NCI-H1436 treated with DMSO at 0.1 percent for 48 hours (cell line): ENCODE measurements at regions not wholly inside any gene's neighbourhood (a gene's known extent, or its start where the extent isn't known, plus 50 kb on each side); places are given as distances from the start of the nearest gene placed in this dataset.
A peak's percentile ranks its signal among the peaks of the same experiment; 100 is the strongest.

Source experiments
- DNase-seq: peaks from one replicate; lab custom pipeline; 2025; lab: John Stamatoyannopoulos, UW

DNA sequence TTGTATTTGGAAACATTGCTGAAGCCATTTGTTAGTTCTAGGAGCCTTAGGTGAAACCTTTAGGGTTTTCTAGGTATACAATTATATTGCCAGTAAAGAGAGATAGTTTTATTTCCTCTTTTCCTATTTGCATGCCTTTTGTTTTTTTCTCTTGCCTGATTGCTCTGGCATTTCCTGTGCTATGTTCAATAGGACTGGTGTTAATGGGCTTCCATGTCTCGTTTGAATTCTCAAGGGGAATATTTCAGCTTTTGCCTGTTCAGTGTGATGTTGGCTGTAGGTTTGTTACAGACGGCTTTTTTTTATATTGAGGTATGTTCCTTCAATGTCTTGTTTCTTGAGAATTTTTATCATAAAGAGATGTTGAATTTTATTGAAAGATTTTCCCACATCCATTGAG is 1054.9 kb upstream of the NXPH2 start:
- DNase-seq = no peak

- DNase-seq = no peak
Observed at GRCh38 chr2:139828011-139828410, 1047.8 kb upstream of the NXPH2 start.

DNA sequence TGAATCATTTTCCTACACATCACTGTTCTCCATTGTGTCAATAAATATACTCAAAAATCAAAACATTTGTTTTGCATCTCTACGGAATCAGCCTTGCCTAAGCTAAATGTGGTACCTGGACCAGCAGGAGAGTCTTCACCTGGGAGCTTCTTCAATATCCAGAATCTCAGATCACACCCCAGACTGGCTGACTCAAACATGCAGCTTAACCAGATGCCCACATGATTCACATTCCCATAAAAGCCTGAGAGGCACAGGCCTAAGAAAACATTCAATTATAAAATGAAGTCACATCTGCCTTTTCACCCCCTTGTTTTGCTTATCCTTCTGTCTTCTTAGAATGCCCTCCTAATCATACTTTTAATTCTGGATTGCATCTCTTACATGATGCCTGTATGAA is 1045.5 kb upstream of the NXPH2 start:
- DNase-seq = no peak

DNA sequence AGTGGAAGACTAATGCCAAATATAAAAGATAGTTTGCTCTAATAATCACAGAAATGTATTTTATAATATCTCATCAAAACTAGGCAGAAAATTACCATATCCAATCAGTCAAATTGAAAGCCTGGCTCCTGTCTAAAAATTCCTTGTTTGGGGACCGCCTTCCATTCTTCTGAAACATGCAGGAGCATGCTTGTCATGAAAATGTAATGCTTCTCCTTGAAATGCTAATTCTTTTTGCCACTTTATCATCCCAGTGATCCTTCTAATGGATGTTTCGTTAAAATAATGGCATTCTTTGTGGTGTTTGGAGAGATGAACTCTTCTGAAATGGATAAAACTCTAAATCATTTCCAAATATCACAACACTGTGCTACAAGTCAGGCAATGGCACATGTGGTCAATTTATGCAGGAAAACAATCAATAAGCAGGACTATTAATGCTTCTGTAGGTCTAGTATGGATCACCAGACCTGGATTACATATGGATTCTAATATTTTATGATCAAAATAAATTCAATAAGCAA is 1039.1 kb upstream of the NXPH2 start:
- no peak for DNase-seq

DNA sequence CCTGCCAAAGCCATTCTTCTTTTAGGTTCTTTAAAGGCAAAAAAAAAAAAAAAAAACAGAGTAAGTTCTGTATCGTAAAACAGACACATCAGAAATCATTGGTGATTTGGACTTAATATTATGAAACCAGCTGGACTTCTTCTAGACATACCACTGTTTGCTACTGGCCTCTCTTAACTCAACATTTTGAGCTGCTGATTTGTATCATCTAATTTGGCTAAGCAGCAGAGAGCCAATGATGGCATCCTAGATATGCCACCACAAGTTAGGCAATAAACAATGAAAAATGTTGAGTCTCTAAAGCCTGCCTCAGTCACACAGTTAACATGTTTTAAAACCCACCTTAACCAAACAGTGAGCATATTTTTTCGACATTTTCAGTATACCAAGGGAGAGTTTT is 1034.3 kb upstream of the NXPH2 start:
- no peak for DNase-seq

DNA sequence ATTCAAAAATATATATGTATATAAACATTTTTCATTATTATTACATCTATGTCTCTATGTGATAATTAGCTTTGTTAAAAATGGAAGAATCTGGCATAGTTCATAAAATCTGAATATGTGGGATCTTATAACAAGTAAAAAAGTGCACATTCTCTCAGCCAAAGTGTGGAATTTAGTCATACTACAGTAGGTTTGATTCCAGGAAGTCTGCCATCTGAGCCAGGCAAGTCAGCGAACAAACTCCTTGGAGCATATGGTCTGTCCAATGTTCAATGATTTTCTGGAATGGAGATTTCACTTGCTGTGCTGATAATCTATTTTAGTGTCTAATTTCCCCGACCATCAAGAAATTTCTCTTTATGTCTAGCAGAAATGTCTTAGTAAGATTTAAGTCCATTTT is 1033.2 kb upstream of the NXPH2 start:
- DNase-seq = no peak

DNA sequence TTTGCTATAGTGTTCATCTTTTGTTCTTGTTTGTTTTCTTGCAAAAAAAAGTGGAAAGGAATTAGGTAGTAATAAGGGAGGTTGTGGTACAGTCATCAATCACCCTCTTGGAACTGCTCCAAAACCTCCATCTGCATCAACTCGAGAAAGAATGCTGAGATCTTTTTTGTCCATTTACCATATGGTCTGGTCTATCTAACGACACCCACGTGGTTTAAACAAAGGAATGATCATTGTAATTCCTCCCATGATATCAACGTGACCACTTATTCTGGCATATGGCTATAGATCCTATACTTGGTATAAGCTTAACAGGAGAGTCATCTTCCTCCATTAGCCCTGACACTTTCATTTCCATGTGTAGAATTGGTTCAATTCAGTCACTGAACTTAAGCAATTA is 1025.3 kb upstream of the NXPH2 start:
- peak; percentile 16 for DNase-seq

DNA sequence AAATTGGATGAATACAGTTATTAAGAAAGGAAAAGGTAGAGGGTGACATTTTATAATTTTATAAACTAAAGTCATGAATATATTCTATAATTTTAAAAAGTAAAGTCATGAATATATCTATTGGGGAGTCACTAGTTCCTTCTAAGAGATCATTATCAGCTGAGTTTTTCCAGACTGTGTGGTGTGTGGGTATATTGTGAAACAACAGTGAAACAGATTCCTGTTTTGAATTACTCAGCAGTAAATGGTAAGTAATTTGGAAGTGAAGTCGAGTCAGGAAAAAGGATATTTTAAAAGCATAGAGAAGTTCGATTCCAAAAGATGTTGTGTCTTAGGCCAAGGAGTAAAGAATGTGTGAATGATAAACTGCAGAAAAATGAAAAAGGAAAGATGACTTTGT is 1018.2 kb upstream of the NXPH2 start:
- DNase-seq = no peak

DNA sequence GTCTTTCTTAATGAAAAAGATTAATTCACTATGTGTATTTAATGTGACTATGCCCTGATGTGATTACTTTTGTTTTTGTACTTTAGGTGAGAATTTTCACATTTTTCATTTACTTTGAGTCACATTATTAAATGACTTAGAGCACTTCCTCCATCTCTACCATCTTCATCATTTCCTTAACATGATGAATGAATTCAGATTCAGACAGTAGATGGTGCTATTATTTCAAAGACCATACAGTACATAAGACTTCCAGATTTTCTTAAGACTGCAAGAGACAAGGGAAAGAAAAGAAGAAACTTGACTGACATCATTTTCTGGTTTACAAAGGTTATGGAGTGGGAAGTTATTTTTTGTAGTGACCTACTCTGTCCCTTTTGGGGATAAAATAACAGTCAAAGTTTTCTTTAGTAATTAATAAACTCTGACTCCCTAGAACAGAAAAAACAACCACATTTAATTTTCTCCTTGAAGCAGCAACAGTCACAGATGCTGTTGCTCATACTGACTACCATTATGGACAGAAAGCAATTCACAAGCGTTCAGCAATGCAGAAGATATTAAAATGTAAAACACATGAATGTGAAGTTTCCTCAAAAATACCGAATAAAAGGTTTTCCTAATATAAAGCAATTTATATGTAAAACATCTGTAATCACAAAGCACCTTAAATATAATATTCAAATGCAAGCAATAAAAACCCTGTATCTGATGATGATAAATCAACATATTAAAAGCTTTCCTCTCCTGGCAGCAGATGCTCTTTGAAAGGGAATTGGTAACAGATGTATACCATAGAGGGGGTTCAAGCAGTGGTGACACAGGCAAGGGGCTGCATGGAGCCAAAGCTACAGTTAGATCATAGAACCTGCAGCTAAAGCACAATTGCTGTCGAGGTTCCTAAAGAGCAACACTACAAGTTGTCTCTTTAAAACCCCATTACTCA is 1010.9 kb upstream of the NXPH2 start:
- no peak for DNase-seq

DNA sequence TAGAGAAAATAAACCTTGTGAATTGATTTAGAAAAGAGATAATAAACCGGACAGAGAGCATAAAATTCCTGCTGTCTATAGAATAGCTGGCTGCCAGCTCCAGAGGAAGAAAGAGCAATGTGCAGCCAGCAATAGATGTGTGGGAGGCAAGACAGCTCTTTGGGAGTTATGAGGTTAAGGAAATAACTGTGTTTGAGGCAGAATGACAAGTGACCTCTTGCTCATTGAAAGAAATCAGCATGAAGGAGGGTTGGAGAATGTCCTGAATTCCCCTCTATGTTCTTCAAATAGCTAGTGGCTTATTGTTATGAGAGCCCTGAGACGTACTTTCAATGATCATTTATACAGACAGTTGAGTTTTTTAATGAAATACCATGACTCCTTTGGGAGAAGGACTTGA is 1009.9 kb upstream of the NXPH2 start:
- no peak for DNase-seq

GRCh38 chr2:139778732-139779131 is 998.5 kb upstream of the NXPH2 start:
- no peak for DNase-seq

- no peak for DNase-seq
Observed at GRCh38 chr2:139773720-139774277, 993.6 kb upstream of the NXPH2 start.

DNA sequence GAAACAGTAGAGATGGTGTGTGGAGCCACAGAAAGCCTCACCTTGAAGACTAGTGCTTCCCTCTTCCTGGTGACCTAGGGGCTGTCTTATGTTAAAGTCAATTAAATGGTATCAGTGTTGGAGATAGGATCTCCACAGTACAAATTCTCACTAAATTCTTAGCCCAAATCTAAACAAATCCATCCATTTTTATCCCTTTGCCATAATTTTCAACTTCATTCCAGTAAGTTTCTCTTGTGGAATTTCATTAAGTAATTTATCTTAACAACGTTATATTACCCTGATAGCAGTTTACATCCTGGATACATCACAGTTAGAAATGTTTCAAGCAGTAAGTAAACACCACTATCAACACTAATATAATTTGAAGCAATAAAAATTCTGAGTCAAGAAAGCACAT is 989.4 kb upstream of the NXPH2 start:
- DNase-seq = no peak

GRCh38 chr2:139763705-139764104 is 983.5 kb upstream of the NXPH2 start:
- DNase-seq = no peak

- no peak for DNase-seq
Observed at GRCh38 chr2:139759000-139759505, 978.9 kb upstream of the NXPH2 start.

DNA sequence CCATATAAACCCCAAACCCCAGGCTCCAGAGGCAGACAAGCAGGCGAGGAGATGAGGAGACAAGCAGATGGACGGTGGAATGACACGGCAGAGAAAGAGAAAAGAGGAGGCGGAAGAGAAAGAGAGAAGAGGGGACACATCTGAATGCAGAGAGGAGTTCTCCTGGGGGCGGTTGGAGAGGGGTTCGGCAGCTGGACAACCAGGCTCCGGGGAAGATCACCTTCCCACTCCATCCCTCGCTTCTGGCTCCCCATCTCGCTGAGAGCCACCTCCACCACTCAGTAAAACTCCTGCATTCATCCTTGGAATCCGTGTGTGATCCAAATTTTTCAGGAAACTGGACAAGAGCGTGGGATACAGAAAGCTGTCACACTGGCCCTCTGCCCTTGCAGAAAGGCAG is 966.7 kb upstream of the NXPH2 start:
- no peak for DNase-seq

DNA sequence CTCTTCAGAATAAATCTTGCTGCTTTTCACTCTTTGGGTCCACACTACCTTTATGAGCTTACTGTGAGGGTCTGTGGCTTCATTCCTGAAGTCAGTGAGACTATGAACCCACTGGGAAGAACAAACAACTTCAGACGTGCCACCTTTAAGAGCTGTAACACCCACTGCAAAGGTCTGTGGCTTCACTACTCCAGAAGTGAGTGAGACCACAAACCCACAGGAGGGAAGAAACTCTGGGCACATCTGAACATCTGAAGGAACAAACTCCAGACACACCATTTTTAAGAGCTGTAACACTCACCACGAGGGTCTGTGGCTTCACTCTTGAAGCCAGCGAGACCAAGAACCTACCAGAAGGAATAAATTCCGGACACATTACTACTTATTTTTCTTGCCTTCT is 964.1 kb upstream of the NXPH2 start:
- DNase-seq = no peak

- no peak for DNase-seq
Observed at GRCh38 chr2:139742216-139743172, 962.3 kb upstream of the NXPH2 start.

GRCh38 chr2:139737659-139738058 is 957.5 kb upstream of the NXPH2 start:
- DNase-seq = no peak

DNA sequence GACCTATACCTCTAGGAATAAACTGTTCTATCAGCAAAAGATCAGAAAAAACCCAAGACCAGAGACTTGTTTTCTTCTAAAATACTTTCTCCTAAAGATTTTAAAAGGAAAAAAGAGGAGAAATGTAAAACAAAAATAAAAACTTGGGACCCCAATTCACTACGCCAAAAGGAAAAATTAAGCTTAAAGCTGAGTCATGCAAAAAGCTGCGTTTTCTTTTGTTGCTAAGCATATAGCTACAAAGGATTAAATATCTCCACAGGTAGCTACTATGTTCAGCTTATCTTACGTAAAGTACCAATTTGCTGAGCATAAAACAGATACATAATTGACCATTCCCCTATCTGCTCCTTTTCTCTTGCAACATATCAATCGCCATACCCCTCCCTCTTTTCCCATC is 950.0 kb upstream of the NXPH2 start:
- DNase-seq = no peak

DNA sequence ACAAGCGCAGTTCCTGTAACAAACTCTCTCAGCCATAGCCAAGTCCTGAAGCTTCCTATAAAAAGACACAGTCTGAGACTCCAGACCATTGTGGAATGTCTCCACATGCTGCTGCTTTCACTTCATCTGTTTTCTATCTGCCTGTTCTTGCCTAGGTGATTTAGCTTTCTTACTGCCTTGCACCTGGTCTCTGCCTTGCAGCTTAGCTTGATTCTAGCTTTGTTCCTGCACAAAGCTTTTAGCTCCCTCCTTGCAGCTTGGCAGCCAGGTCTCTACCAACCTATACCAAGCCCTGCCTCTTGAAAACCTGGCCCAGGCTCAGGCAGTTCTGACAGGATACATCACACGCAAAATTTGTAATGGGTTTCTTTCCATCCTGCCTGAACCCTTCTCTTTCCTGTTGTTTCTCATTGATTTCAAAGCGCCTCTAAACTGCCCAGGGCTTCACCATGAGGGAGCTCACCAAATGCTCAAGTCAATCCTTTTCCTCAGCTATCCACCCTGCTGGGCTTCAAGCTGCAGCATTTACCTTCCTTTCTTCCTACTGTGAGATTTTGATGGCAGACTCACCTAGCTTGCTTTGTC is 941.3 kb upstream of the NXPH2 start:
- no peak for DNase-seq

DNA sequence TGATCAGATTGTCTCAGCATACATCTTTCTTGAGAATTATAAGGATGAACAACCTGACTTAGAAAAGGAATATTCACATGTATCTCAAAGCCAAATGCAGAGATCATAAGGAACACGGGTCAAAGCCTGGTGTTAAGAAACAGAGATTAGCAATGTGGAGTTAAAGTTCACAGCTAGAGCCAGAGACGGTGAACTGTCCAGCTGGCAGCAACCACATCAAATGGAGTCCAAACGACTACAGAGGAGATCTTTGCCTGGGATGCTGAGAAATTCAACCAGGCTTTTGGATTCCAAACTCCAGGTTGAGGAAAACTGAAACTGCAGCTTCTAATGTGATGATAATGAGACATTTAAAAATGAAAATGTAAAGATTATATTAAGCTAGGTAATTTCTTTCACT is 939.9 kb upstream of the NXPH2 start:
- no peak for DNase-seq
